K562 (cell line): ENCODE measurements at regions not wholly inside any gene's neighbourhood (a gene's known extent, or its start where the extent isn't known, plus 50 kb on each side); places are given as distances from the start of the nearest gene placed in this dataset.

Experiments used
- ATAC-seq: fragments of 200-7000 bp; cut with Tn5 transposase; 3 replicates; pipeline ENCODE4 v1.9.1; 2020; ENCODE audit warnings: moderate library complexity
- BruUV-seq: library from RNA; stranded (reverse); fragments of 400-500 nt; replicated peaks from 2 replicates; lab custom pipeline; 2021; lab: Mats Ljungman, UMichigan
- CTCF ChIA-PET: fragments of 300-600 bp; formaldehyde crosslinking; extraction: SDS; loops from one replicate; lab custom pipeline; 2021; ENCODE audit warnings: low intra/inter-chr PET ratio; lab: Yijun Ruan, JAX
- POLR2A ChIA-PET: fragments of 300-600, 350-650 bp; sonication (Branson Sonifier 250); formaldehyde crosslinking; extraction: SDS; loops from one replicate; lab custom pipeline; 2021; ENCODE audit warnings: antibody characterized with exemption, inconsistent platforms; lab: Yijun Ruan, JAX
- DNase-seq, 4 experiments: peaks; one replicate each; pipeline versions ENCODE4 v3.0.0 to v3.0.0-alpha.2; 2011 to 2018; ENCODE audit warnings: low spot score in 3 of 4, mixed read lengths in 3 of 4; ENCODE audit errors: extremely low read depth in 1 of 4
- FAIRE-seq: peaks from 2 replicates; lab custom pipeline; 2011; peaks lifted over from hg19 to GRCh38; lab: Jason Lieb, UNC
- H2AFZ ChIP-seq: 2 replicates; pipeline ENCODE4 v1.6.0; 2011; ENCODE audit warnings: low read depth, low read length, control low read depth, inconsistent platforms
- H3K27ac ChIP-seq: fragments of 200-600 bp; 3 replicates; pipeline ENCODE4 v1.8.0; 2011; ENCODE audit warnings: low read depth, mild to moderate bottlenecking, control low read depth, inconsistent platforms, low read length, moderate library complexity, mixed read lengths; ENCODE audit errors: extremely low read depth
- H3K27me3 ChIP-seq, 2 experiments: fragments of 300-600 bp in 1 of 2; 2 replicates in 1 of 2; 3 replicates in 1 of 2; pipeline versions ENCODE4 v1.6.0 to v1.8.0; 2011; ENCODE audit warnings: inconsistent platforms in 2 of 2, low read length in 2 of 2, mild to moderate bottlenecking in 1 of 2, mixed read lengths in 1 of 2, moderate library complexity in 1 of 2; ENCODE audit not compliant: control insufficient read depth in 2 of 2, insufficient read depth in 2 of 2
- H3K36me3 ChIP-seq: fragments of 300-600 bp; 3 replicates; pipeline ENCODE4 v1.8.0; 2011; ENCODE audit warnings: mild to moderate bottlenecking, low read length, inconsistent platforms; ENCODE audit not compliant: control insufficient read depth, insufficient read depth
- H3K4me1 ChIP-seq, 2 experiments: fragments of 200-600 bp in 1 of 2; replicated peaks in 1 of 2; 2 replicates in 1 of 2; 3 replicates in 1 of 2; pipeline versions ENCODE4 v1.5.1 to v1.8.0; 2011; ENCODE audit warnings: inconsistent platforms in 2 of 2, low read length in 2 of 2, mild to moderate bottlenecking in 1 of 2, mixed read lengths in 1 of 2, moderate library complexity in 1 of 2; ENCODE audit not compliant: control insufficient read depth in 2 of 2, insufficient read depth in 2 of 2
- H3K4me2 ChIP-seq: 2 replicates; pipeline ENCODE4 v1.6.1; 2011; ENCODE audit warnings: low read length, control low read depth, inconsistent platforms, mixed read lengths; ENCODE audit not compliant: insufficient read depth
- H3K4me3 ChIP-seq: fragments of 200-600 bp; sonication (generic), shearing (Covaris generic); 2 replicates; pipeline ENCODE4 v1.5.1; 2016; ENCODE audit warnings: control low read depth, inconsistent platforms
- H3K79me2 ChIP-seq: fragments of 200-600 bp; 3 replicates; pipeline ENCODE4 v1.8.0; 2011; ENCODE audit warnings: low read length, inconsistent platforms; ENCODE audit not compliant: control insufficient read depth, insufficient read depth
- H3K9ac ChIP-seq, 2 experiments: 2 replicates each; pipeline versions ENCODE4 v1.6.0 to v1.6.1; 2011; ENCODE audit warnings: low read depth in 2 of 2, low read length in 2 of 2, control low read depth in 1 of 2, inconsistent platforms in 1 of 2, mild to moderate bottlenecking in 1 of 2, mixed read lengths in 1 of 2; ENCODE audit not compliant: insufficient read depth in 1 of 2
- H3K9me1 ChIP-seq: one replicate; pipeline ENCODE4 v1.6.0; 2011; ENCODE audit warnings: inconsistent platforms, mild to moderate bottlenecking, low read length, moderate library complexity; ENCODE audit not compliant: control insufficient read depth, insufficient read depth
- H3K9me3 ChIP-seq: replicated peaks from 2 replicates; pipeline ENCODE4 v1.5.1; 2011; ENCODE audit warnings: low read depth, low read length, inconsistent platforms; ENCODE audit not compliant: control insufficient read depth, insufficient read depth
- H4K20me1 ChIP-seq: replicated peaks from 2 replicates; pipeline ENCODE4 v1.6.1; 2011; ENCODE audit warnings: low read length, inconsistent platforms, mixed read lengths; ENCODE audit not compliant: control insufficient read depth, insufficient read depth
- BCLAF1 ChIP-seq, 2 experiments: fragments of 450-650 bp in 1 of 2; IDR thresholded peaks; 2 replicates each; pipeline ENCODE4 v1.6.1; 2011 to 2017; ENCODE audit warnings: low read depth in 2 of 2, antibody characterized with exemption in 1 of 2, borderline replicate concordance in 1 of 2, low read length in 1 of 2, mild to moderate bottlenecking in 1 of 2, mixed read lengths in 1 of 2; ENCODE audit not compliant: control insufficient read depth in 1 of 2
- CHD2 ChIP-seq: IDR thresholded peaks from 2 replicates; pipeline ENCODE4 v1.6.1; 2011; ENCODE audit warnings: low read depth, low read length
- E2F4 ChIP-seq: sonication (generic); formaldehyde crosslinking; IDR thresholded peaks from 2 replicates; pipeline ENCODE4 v1.8.0; 2022; ENCODE audit warnings: mild to moderate bottlenecking, low read depth, missing genetic modification reagents
- HNRNPH1 ChIP-seq: fragments of 200-400 bp; formaldehyde crosslinking; optimal IDR thresholded peaks from 2 replicates; pipeline ENCODE3; 2017; ENCODE audit warnings: low read depth, mild to moderate bottlenecking, low read length, moderate library complexity
- MCM3 ChIP-seq: fragments of 450-650 bp; IDR thresholded peaks from 2 replicates; pipeline ENCODE4 v1.6.1; 2016
- SMAD4 ChIP-seq: fragments of 250-450 bp; sonication (Bioruptor Pico); conservative IDR thresholded peaks from 2 replicates; pipeline ENCODE4 v1.8.0; 2021; ENCODE audit warnings: inconsistent platforms, mild to moderate bottlenecking, moderate library complexity
- SRSF9 ChIP-seq: fragments of 200-400 bp; formaldehyde crosslinking; IDR thresholded peaks from 2 replicates; pipeline ENCODE4 v1.6.1; 2017; ENCODE audit warnings: low read depth, low read length, borderline replicate concordance
- TBL1XR1 ChIP-seq, 2 experiments: IDR thresholded peaks; 2 replicates each; pipeline ENCODE4 v1.6.1; 2012; ENCODE audit warnings: improper control_type of control experiment in 2 of 2, low read length in 2 of 2, mild to moderate bottlenecking in 1 of 2
- XRCC4 ChIP-seq: IDR thresholded peaks from one replicate; pipeline ENCODE4 v1.6.1; 2011; ENCODE audit not compliant: insufficient read depth, insufficient read length; ENCODE audit errors: extremely low read depth
- ZNF175 ChIP-seq: fragments of 200-800 bp; sonication (Bioruptor generic); IDR thresholded peaks from 2 replicates; pipeline ENCODE4 v1.6.1; 2016; ENCODE audit warnings: low read depth, mild to moderate bottlenecking, missing genetic modification characterization, missing compliant biosample characterization
- ZNF518B ChIP-seq: fragments of 250-450 bp; sonication (Bioruptor Pico); IDR thresholded peaks from 2 replicates; pipeline ENCODE4 v1.5.0; 2021; ENCODE audit warnings: mild to moderate bottlenecking, moderate library complexity
- WGBS: fragments of 100-300 bp; shearing (Covaris generic); methylation state at CpG from one replicate; pipeline ENCODE4 v1.1.6; 2016; ENCODE audit warnings: low coverage, mixed read lengths; ENCODE audit not compliant: insufficient coverage; ENCODE audit errors: missing lambda C conversion rate; 5-methylcytosine and 5-hydroxymethylcytosine counted together
- in situ Hi-C: fragments of 300-500 bp; cut with MboI; formaldehyde crosslinking; loops from 4 replicates; pipeline ENCODE4 v1.15.0; 2018; ENCODE audit warnings: inconsistent platforms, mixed read lengths
- intact Hi-C: fragments of 100-400 bp; cut with micrococcal nuclease; formaldehyde crosslinking; loops from 2 replicates; pipeline ENCODE4 v1.14.2; 2022

- intact Hi-C loops (no loop called here), in situ Hi-C loops (no loop called here)
- no peaks in the 10 kb centered on the region for H3K9me1 ChIP-seq
- DNase-seq (no peak), ATAC-seq (no peak), FAIRE-seq (no peak)
- CTCF ChIA-PET = no interaction called here
- no peaks in the 10 kb centered on the region for H3K9me3 ChIP-seq
- H4K20me1 ChIP-seq = no peaks in the 10 kb centered on the region
- no peaks in the 10 kb centered on the region for H3K36me3 ChIP-seq
- POLR2A ChIA-PET = interaction anchor here (1.1 kb wide), 1 partner anchor 42 kb away, joined by 3 read pairs; no protein-coding TSS in a partner anchor
- no peak overlapping the region for H2AFZ ChIP-seq
- no peak overlapping the region for H3K4me3 ChIP-seq
- peaks cover 0 to 2% of the 10 kb centered on the region in 2 experiments; a peak in 1 of 5 replicates for H3K4me1 ChIP-seq
- H3K27ac ChIP-seq = no peak overlapping the region
- no peaks in the 10 kb centered on the region for H3K79me2 ChIP-seq
- no peaks in the 10 kb centered on the region for H3K27me3 ChIP-seq
- no peak overlapping the region for H3K4me2 ChIP-seq
- TF ChIP-seq BCLAF1 (IDR thresholded peaks at IDR 0.05; ENCODE audit: borderline replicate concordance in 1 of 2, control insufficient read depth in 1 of 2, low read depth in 2 of 2, low read length in 1 of 2) (no peak), HNRNPH1 (no peak), ZNF518B (no peak), SRSF9 (no peak), SMAD4 (CRISPR knock-in tag) (no peak), E2F4 (CRISPR knock-in tag) (no peak), ZNF175 (no peak), XRCC4 (no peak), CHD2 (no peak), TBL1XR1 (IDR thresholded peaks at IDR 0.05; ENCODE audit: low read length in 2 of 2) (no peak), MCM3 (no peak)
- WGBS = 4% methylated on average over 2 of the region's 2 CpGs
- no TSS peak for BruUV-seq
- no peak overlapping the region for H3K9ac ChIP-seq
Observed at GRCh38 chr13:50592412-50593155, 250.9 kb downstream of the DLEU7 start.
